CMK (cell line): ENCODE measurements at regions not wholly inside any gene's neighbourhood (a gene's known extent, or its start where the extent isn't known, plus 50 kb on each side); places are given as distances from the start of the nearest gene placed in this dataset.

Experiments
- DNase-seq: peaks from one replicate; pipeline ENCODE4 v3.0.0-alpha.2; 2010; ENCODE audit warnings: low read depth

- no peak for DNase-seq
These were observed 308.8 kb upstream of the MGAT5 start for GRCh38 chr2:133945089-133945488.

DNA sequence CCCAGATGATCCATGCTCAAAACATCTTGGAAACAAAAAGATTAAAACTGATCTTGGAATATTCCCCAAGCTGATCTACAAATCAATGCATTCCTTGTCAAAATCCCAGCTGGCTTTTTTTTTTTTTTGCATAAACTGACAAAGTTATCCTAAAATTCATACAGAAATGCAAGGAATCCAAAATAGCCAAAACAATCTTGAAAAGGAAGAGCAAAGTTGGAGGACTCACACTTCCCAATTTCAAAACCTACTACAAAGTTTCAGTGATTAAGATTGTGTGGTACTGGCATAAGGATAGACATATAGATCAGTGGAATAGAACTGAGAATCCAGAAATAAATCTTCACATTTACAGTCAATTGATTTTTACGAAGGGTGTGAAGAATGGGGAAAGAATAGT, 306.8 kb upstream of the MGAT5 start:
- DNase-seq = no peak

GRCh38 chr2:133948610-133949290, 305.1 kb upstream of the MGAT5 start:
- DNase-seq = no peak

GRCh38 chr2:133949595-133949994, 304.3 kb upstream of the MGAT5 start:
- no peak for DNase-seq

DNA sequence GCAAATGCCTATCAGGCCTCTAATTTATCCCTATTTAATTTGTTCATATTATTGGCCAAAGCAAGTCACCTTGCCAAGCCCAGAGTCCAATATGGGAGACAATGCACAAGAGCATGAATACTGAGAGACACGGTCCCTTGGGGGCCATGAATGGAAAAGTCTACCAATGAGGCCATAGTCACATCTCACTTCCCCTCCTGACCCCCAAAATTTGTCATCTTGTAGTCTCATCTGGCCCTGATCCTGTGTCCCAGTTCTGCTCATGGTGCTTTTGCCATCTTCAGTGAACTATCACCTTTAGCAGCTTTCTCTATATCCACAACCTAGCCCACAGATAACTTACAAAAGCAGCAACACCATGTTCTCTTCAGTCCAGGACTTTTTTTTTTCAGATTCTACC, 302.7 kb upstream of the MGAT5 start:
- DNase-seq = no peak

- DNase-seq = no peak
These were observed 301.5 kb upstream of the MGAT5 start for GRCh38 chr2:133952420-133952819.

- DNase-seq = no peak
These were observed 301.0 kb upstream of the MGAT5 start for GRCh38 chr2:133952896-133953295.

GRCh38 chr2:133953524-133953923, 300.3 kb upstream of the MGAT5 start:
- no peak for DNase-seq

- DNase-seq = no peak
These were observed 299.2 kb upstream of the MGAT5 start for GRCh38 chr2:133954636-133955035.

DNA sequence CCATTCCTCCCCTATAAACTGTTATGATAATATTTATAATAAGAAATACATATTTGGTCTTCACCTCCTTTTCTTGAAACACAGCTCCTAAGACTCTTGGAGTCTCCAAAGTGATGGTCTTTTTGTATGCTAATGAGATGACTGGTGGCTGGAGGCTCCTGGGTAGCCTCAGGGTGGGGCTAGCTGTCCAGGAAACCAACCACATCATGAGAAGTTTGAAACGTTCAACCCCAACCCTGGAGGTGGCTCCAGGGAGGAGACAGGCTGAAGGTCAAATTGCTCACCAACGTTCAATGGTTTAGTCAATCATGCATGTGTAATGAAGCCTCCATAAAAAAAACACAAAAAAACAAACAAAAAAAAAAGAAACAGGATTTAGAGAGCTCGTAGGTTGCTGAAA, 298.7 kb upstream of the MGAT5 start:
- no peak for DNase-seq

DNA sequence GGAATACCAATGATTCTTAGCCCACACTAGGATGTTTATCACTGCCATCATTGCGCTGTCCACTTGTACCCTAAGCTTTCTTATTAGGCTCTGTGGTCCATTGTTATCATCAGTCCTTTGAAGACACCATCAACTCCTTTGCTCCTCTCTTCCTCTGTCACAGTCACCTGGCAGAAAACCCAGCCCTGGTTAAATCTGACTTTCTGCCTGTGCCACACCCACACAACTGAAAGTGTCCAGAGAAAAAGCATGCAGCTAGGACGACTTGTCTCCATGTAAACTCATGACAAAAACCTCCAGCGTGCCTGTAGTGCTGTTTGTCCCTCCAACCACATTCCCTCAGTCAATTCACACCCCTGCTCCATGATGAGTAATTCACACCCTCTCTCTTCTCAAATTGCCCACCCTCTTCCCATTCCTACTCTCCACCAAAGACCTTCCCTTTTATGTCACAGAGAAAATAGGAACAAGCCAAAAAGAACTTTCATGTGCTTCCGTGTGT, 297.4 kb upstream of the MGAT5 start:
- DNase-seq = no peak

GRCh38 chr2:133957724-133958480, 296.0 kb upstream of the MGAT5 start:
- DNase-seq = no peak

DNA sequence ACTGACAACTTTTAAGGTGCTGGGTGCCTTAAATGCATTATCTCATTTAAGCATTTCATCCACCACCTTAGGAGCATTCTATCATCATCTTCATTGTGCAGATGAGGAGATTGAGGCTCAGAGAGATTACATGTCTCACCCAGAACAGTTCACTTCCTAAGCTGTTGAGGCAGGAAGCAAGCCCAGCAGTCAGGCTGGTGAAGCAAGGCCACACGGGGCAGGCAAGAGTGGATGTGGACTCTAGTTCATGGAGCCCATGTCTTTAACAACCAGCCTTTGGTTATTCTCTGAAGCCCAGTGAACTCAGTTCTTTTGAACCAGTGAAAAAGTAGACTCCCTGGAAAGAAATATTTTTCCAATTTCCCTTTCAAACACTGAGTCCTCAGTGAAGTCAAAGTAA, 294.8 kb upstream of the MGAT5 start:
- no peak for DNase-seq

- no peak for DNase-seq
These were observed 287.1 kb upstream of the MGAT5 start for GRCh38 chr2:133966720-133967304.

DNA sequence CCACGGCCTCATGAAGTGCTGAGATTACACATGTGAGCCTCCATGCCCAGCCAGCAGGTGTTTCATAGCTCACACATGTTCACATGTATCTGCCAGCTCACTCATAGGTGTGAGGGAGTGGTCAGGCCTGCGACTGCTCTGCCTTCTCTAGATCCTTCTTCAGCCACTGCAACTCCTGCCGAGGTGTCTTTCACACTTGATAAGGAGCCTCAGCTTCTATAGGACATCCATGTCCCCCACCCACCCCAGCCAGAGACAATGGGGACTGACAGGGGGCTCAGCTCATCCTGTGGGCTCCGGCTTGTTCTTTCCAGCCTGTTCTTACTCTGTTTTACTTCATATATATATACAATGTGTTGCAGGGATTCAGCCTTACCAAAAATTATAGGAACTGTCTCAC, 286.5 kb upstream of the MGAT5 start:
- no peak for DNase-seq

DNA sequence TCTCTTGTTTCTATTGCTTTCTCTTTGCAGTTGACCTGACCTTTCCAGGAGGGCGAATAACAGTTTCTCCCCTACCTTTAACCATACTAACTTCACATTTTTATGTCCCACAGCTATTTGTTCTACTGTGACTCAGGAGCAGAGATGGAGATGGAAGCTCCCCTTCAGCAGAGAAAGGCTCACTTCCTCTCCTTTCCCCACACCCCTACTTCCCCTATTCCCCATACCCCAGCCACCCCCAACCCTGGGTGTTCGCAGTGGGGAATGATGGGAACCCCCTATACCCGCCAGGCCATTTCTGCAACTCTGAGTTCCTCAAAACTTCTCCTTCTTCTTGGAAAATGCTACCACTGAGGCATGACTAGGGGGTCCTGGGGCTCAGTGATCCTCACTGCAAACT, 285.4 kb upstream of the MGAT5 start:
- no peak for DNase-seq

GRCh38 chr2:133970641-133971040, 283.2 kb upstream of the MGAT5 start:
- no peak for DNase-seq

DNA sequence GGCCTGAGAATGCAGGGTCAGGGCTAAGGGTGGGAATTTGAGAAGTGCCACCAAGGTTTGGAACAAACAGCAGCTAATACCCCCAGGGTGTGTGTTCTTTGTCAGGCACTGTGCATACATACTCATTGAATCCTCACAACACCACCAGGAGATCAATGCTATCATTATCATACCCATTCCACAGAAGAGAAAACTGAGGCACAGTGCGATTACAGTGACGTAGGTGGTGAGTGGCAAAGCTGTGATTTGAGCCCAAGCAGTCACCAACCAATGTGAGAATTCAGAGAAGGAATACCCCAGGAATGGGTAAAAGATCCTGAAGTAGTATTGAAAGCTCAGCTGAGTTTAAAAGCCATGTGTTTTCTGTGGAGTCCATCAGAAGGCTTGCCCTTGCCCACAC, 281.6 kb upstream of the MGAT5 start:
- no peak for DNase-seq

- DNase-seq = no peak
These were observed 281.1 kb upstream of the MGAT5 start for GRCh38 chr2:133972786-133973185.

GRCh38 chr2:133974353-133974752, 279.5 kb upstream of the MGAT5 start:
- DNase-seq = no peak

DNA sequence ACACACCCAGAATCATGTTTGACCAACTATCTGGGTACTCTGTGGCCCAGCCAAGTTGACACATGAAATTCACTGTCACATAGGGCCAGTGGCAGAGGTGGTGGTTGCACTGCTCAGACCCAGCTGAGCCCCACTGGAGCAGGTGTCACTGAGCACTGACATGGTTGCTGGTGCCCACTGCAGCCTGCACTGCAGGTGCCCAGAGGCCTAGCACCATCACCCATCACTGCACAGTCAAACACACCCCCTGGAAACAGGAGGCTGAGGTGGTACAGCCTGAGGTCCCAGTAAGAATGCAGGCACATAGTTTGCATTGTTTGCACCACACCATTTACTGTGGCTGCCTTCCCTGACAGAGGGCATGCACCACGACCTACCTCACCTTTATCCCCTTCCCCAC, 278.7 kb upstream of the MGAT5 start:
- DNase-seq = no peak

- DNase-seq = no peak
These were observed 278.0 kb upstream of the MGAT5 start for GRCh38 chr2:133975676-133976428.

DNA sequence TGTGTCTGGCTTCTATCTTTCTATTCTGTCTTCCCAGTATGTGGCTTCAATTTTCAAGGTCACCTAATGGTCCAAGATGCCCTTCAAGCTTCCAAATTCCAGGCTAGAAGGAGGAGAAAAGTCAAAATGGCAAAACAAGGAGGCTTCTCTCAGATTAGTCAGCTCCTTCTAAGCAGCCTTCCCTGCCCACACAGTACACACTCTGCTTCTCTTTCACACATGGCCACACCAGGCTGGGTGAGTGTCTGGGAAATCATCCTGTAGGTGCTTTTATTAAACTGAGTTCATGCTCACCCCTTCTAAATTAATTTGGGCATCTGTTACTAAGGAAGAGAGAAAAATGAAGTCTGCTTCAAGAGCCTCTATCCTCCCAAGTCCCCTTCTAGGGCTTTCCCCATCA, 277.2 kb upstream of the MGAT5 start:
- no peak for DNase-seq
